HG03439 (cell line): ENCODE measurements at regions not wholly inside any gene's neighbourhood (a gene's known extent, or its start where the extent isn't known, plus 50 kb on each side); places are given as distances from the start of the nearest gene placed in this dataset.

Experiments
- ATAC-seq: cut with Tn5 transposase; IDR thresholded peaks from one replicate; pipeline ENCODE4 v1.9.1; 2021; ENCODE audit warnings: mild to moderate bottlenecking, moderate library complexity; ENCODE audit not compliant: unreplicated experiment

DNA sequence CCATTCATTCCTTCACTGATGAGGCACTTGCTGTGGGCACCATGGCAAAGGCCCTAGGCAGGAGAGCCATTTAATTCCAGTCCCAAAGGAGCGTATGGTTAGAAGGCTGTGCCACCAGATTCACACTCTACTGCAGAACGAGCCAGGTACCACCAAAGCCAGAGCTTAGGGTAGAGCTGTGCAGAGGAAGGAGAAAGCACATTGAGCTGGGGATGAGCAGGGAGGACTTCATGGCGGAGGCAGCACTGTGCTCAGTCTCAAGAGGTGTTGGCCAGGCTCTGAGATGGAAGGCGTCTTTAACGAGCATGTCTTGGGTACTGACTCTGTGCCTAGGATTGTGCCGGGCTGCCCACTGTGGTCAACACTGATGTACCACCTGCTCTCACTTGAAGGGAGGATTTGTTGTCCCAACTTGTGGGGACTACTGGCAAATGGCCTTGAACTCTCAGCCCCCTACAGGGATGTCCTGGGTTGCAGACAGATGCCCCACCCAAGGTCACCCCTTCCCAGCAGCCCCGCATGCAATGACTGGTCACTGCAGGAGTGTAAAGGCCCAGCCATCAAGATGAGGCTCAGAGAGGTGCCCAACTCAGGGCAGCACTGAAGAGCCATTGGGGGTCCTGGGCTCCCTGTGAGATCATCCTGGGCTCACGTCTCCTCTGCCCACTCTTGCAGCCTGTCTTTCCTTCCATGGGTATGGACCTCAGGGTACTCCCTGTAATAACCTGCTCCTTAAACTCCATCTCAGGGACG lies 251.4 kb downstream of the GLI2 start:
- ATAC-seq, result no peak

DNA sequence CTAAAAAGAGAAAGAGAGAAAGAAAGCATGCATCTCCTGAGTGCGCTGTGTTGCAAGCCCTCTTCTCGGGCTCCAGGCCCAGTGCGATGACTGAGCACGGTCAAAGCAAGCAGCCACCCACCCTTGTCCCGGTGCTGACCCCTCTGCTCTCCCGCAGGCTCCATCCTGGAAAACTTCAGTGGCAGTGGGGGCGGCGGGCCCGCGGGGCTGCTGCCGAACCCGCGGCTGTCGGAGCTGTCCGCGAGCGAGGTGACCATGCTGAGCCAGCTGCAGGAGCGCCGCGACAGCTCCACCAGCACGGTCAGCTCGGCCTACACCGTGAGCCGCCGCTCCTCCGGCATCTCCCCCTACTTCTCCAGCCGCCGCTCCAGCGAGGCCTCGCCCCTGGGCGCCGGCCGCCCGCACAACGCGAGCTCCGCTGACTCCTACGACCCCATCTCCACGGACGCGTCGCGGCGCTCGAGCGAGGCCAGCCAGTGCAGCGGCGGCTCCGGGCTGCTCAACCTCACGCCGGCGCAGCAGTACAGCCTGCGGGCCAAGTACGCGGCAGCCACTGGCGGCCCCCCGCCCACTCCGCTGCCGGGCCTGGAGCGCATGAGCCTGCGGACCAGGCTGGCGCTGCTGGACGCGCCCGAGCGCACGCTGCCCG lies 252.5 kb downstream of the GLI2 start:
- ATAC-seq, result no peak

DNA sequence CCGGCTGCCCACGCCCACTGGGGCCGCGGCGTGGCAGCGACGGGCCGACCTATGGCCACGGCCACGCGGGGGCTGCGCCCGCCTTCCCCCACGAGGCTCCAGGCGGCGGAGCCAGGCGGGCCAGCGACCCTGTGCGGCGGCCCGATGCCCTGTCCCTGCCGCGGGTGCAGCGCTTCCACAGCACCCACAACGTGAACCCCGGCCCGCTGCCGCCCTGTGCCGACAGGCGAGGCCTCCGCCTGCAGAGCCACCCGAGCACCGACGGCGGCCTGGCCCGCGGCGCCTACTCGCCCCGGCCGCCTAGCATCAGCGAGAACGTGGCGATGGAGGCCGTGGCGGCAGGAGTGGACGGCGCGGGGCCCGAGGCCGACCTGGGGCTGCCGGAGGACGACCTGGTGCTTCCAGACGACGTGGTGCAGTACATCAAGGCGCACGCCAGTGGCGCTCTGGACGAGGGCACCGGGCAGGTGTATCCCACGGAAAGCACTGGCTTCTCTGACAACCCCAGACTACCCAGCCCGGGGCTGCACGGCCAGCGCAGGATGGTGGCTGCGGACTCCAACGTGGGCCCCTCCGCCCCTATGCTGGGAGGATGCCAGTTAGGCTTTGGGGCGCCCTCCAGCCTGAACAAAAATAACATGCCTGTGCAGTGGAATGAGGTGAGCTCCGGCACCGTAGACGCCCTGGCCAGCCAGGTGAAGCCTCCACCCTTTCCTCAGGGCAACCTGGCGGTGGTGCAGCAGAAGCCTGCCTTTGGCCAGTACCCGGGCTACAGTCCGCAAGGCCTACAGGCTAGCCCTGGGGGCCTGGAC lies 253.2 kb downstream of the GLI2 start:
- ATAC-seq, result no peak

DNA sequence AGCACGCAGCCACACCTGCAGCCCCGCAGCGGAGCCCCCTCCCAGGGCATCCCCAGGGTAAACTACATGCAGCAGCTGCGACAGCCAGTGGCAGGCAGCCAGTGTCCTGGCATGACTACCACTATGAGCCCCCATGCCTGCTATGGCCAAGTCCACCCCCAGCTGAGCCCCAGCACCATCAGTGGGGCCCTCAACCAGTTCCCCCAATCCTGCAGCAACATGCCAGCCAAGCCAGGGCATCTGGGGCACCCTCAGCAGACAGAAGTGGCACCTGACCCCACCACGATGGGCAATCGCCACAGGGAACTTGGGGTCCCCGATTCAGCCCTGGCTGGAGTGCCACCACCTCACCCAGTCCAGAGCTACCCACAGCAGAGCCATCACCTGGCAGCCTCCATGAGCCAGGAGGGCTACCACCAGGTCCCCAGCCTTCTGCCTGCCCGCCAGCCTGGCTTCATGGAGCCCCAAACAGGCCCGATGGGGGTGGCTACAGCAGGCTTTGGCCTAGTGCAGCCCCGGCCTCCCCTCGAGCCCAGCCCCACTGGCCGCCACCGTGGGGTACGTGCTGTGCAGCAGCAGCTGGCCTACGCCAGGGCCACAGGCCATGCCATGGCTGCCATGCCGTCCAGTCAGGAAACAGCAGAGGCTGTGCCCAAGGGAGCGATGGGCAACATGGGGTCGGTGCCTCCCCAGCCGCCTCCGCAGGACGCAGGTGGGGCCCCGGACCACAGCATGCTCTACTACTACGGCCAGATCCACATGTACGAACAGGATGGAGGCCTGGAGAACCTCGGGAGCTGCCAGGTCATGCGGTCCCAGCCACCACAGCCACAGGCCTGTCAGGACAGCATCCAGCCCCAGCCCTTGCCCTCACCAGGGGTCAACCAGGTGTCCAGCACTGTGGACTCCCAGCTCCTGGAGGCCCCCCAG lies 254.1 kb downstream of the GLI2 start:
- no peak for ATAC-seq

DNA sequence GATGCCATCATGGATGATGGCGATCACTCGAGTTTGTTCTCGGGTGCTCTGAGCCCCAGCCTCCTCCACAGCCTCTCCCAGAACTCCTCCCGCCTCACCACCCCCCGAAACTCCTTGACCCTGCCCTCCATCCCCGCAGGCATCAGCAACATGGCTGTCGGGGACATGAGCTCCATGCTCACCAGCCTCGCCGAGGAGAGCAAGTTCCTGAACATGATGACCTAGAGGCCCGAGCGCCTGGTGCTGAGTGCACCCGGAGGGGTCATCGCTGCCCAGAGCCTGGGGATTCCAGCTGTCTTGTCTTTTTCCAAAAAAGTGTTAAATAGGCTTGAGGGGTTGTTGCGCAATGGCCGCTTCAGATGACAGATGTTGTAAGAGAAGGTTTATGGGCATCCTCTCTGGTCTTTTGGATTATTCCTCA lies 254.8 kb downstream of the GLI2 start:
- ATAC-seq, result no peak

DNA sequence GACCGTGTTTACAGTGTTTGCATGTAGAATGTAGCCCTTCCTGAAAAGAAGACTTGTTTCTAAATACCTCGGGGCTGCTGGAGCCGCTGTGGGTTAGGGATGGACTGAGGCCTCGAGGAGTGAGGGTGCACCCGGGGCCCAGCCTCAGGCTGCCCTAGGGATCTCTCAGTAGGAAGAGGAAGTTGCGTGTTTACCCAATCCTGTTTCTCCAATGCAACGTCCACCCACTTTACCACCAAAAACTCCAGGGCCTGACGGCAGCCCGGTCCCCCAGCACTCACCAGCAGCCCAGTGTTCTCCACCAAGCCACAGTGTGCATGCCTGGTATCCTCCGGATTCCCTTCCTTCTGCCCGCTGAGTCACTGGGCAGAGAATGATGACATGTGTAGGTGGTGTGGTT lies 255.8 kb downstream of the GLI2 start:
- no peak for ATAC-seq

DNA sequence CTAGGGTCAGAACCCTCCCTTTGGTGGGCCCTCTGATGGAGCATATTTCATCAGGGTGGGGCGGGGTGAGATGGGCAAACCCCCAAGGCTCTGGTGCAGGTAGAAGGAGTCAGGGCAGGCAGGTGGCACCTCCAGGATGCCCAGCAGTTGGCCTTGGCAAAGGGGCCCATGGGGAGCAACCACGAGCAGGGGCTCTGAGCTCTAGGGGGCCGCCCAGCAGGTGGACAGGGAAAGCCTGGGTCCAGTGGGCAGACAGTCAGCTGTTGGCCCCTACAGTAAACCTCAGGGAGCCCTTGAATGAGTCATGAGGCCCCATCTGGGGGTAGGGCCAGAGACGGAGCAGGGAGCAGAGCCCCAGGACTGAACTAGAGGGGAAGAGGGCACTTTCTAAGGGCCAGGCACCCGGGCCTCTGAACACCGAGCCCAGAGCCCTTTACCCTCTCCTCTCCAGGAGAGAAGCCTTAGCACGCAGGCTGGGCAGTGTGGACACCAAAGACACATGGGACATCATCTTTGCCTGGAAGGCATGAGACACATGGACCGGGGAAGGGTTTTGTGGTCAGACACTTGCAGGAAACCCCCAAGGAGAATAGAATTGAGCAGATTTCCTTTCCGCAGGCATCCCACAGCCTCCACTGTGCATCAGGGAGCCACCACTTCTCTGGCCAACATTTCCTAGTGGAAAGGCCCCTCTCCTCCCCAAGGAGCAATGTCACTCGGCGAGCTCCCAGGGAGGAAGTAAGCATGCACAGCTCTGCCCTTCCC lies 257.3 kb downstream of the GLI2 start:
- ATAC-seq, result no peak

DNA sequence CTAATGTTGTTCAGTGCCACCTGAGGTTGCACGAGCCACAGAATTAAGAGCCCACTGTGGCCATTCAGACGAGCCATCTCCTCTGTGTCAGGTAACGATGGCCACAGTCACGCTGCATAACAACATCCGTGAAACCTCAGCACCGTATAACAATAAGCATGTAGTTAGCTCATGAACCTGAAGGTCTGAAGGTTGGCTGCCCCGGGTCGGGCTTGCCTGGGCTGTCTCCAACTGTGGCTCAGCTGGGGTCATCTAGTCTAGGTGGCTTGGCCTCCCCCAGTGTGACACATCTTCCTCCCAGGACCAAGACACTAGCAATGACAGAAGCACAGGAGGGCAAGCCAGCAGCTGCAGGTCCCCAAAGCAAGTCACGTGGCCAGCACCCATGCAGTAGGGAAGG lies 258.0 kb downstream of the GLI2 start:
- no peak for ATAC-seq

DNA sequence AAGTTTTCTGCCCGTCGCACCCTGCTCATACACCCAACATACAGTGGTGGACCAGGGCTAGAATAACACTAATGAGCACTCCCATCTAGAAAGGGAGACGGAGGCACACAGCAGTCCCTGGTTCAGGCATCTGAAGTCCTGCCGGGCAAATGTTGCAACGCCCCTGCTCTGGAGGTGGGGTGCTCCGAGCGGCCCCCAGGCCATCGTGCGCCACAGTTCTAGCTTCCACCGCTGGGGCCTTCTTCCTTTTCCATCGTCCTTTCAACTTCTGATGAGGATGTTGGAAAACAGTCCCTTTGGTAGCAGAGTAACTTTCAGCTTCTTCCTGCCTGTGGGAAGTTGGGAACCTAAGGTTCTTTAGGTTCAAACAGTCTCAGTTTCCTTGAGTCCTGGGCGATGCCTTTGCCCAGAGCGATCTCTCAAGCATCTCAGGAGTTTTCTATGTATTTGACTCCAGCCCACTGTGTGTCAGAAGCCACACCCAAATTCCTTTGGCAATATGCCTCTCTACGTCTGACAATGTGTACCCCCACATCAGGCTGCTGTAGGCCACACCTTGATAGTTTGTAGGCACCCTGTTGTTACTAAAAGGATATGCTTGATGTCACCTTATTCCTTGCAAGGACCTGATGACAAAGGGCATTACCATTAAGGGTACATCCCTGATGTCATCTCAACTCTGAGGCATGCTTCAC lies 258.8 kb downstream of the GLI2 start:
- no peak for ATAC-seq

DNA sequence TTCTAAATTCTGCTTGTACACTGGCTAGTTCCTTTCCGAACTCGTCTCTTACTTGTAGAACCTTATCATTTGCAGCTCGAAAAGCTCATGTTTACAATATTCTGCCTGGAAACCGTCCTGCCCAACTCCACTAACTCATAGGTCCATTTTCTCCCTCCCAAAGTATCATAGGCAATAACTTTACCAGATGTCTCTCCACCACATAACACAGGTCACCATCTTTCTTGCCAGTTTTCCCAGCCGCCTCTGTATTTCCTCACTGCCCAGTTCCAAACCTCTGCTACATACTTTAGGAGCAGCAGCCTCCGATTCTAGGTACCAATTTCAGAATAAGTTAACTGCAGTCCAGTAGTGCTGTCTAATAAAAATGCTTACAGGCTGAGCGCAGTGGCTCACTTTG lies 259.5 kb downstream of the GLI2 start:
- no peak for ATAC-seq

DNA sequence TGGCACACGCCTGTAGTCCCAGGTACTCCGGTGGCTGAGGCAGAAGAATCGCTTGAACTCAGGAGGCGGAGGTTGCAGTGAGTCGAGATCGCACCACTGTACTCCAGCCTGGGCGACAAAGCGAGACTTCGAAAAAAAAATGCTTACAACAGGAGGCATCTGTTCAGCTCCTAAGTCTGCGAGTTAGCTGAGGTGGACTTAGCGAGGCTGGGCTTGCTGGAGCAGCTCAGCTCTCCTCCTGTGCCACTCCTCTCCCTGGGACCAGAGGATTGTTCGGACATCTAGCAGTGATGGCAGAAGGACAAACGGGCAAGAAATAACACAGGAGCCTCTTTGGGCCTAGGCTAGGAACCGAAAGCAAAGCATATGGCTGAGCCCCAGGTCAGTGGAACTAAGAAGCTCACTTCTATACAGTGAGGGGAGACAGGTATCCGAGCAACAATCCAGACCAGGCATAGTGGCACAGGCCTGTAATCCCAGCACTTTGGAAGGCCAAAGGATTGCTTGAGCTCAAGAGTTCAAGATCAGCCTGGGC lies 260.1 kb downstream of the GLI2 start:
- ATAC-seq, result no peak

DNA sequence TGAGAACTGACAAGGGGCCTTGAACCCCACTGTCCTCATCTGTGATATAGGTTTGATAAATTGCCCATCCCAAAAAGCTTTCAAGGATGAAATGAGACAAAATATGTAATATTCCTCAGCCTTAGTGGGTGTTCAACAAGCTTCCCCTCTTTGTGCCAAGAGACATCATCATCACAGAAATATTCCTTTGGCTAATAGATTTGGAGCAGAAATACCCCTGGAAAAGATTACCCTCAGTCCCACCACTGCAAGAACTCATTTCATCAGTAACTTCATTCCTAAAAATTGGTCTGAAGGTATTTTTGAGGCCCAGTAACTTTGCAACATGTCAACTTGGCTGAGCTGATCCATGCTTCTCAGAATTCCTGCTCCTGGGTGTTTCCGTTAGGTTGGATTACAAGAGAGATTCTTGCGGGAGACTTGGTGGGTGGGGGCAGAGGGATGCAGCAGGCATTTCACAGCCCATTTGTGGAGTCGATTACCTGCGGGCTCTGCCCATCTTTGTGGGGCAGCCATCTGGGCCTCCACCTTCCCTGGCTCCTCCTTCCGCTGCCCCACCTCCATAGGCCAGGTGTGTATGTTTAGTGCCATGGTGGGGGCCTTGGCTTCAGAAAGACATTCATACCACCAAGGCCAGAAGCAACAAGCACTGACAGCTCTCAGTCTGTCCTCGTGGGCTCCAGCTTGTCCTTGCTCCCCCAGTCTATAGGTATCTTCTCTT lies 263.9 kb downstream of the GLI2 start:
- no peak for ATAC-seq

DNA sequence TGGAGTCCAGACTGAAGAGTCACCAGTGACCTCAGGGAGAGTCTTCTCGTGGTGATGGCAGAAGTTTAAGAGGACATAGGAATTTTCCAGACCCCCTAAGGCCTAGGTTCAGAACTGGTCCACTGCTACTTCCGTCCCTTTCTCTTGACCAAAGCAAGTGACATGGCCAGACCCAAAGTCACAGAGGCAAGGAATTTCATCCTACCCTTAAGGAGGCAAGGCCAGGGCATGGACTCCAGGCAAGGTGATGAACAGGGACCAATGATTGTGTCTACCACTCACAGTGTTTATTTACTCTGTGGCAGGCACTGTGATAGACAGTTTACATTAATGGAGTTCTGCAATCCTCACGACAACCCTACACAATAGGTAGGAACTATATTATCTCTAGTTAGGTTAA lies 265.1 kb downstream of the GLI2 start:
- ATAC-seq, result no peak

DNA sequence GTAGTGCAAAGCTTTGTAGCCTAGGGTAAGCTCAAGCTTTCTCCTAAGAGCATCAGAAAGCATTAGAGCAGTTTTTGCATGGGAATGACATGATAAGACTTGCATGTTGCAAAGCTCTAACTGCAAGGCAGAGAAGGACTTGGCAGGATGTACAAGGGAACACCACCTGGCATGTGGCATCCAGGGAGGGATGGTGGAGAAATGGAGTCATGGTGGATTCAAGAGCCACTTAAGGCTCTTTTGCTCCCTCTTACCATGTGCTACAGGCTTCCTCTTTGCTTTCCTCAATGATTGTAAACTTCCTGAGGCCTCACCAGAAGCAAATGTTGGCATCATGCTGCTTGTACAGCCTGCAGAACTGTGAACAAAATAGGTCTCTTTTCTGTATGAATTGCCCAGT lies 266.0 kb downstream of the GLI2 start:
- ATAC-seq, result no peak

DNA sequence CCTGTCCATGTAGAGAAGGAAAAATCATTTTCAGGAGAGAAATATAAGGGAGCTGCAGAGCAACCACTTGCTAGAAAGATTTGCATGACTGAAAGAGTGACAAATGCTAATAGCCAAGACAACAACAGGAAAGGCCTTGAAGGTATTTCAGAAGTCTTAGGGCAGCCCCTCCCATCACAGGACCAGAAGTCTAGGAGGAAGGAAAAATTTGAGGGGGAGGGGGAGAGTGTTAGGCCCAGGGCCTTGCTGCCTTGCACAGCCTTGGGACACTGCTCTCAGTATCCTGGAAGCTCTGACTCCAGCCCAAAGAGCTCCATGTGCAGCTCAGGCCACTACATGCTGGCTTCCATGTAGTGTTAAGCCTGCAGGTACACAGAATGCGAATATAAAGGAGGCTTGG lies 266.9 kb downstream of the GLI2 start:
- no peak for ATAC-seq

DNA sequence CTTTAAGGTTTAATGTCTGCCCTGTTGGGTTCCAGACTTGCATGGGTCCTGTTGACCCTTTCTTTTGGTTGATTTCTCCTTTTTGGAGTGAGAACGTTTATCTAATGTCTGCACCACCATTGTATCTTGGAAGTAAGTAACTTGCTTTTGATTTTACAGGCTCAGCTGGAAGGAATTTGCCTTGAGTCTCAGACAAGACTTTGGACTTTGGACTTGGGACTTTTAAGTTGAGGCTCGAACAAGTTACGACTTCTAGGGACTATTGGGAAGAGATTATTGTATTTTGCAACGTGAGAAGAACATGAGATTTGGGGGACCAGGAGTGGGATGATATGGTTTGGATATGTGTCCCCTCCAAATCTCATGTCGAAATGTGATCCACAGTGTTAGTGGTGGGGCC lies 267.7 kb downstream of the GLI2 start:
- ATAC-seq, result no peak

DNA sequence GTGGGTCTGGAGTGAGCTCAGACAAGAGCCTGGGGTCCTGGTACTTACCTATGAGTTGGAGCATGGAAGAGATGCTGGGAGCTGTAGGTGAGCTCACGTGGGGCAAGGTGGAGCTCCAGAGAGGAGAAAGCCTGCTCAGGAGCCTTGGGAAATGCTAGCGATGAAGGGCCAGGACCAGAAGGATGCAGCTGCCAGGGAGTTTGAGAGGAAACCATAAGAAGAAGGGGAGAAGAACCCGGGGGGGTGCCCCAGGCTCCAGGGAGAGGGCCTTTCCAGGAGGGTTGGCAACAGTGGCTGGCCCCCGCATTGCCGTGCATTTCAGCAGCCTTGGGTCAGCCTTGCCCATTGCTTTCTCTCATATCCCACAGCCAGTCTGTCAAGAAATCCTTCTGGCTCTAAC lies 268.7 kb downstream of the GLI2 start:
- ATAC-seq, result no peak

DNA sequence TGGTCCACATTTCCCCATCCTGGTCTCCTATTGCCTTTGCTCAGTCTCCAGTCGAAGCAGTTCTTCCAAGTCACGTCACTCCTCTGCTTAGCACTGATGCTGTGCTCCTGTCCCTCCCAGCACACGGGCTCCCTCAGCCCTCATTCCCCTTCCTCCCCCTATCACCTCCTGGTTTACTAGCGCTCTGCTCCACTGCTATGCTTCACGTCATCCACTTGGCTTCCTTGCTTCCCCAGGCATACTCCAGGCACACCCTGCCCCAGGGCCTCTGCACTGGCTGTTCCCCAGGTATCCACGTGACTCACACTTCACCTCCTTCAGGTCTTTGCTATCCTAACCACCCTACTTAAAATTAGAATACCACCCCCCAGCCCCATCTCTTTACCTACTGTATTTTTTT lies 269.3 kb downstream of the GLI2 start:
- no peak for ATAC-seq

DNA sequence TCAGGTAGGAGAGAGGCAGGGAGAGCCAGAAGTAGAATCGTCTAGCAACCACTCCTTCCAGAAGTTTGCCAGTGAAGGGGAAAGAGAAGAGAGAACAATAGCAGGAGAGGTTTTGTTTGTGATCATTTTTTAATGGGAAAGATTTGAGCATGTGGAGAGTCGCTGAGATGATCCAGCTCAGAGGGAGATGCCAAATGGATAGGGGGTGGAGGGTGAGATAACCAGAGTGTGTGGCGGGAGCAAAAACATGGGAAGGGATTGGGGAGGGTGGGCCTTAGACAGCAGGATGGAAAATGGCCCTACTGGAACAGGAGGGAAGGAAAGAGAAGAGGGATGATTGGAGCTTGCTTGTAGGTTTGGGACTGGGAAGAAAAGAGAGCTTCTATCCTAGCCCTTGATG lies 269.8 kb downstream of the GLI2 start:
- ATAC-seq, result no peak
